ENCODE measurements at regions not wholly inside any gene's neighbourhood (a gene's known extent, or its start where the extent isn't known, plus 50 kb on each side); places are given as distances from the start of the nearest gene placed in this dataset.
A peak's percentile ranks its signal among the peaks of the same experiment; 100 is the strongest.

DNA sequence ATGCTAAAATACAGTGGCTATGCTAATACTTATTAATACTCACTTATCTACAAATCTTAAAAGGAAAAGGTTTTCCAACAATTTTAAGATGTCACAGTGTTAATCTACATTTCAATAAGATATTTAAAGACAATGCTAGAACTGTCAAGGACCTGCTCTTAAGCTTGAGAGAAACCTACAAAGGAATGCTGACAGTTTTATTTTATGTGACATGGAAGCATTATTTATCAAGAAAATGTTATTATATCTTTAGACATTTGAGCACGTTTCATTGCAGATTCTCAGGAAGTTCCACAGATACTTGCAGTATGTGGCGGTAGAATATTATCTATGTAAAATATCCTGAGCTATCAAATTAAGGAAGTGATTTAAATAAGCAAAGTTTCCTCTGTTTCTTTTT is 1255.7 kb upstream of the ZEB2 start:
- H3K9me3 ChIP-seq (ENCODE audit: control extremely low read depth in 1 of 5, control insufficient read depth in 4 of 5, insufficient read depth in 2 of 5, low read depth in 1 of 5, low read length in 4 of 5): no peaks in the 10 kb centered on the region
- H3K27me3 ChIP-seq (replicated peaks in 2 of 5; ENCODE audit: control insufficient read depth in 4 of 5, insufficient read depth in 5 of 5, low read length in 4 of 5): no peaks in the 10 kb centered on the region
- H3K4me3 ChIP-seq (ENCODE audit: control insufficient read depth in 1 of 7, extremely low read depth in 1 of 7, insufficient read depth in 4 of 7, low read depth in 2 of 7, low read length in 6 of 7): no peak overlapping the region
- no peaks in the 10 kb centered on the region for H3K36me3 ChIP-seq (ENCODE audit: control insufficient read depth in 4 of 4, insufficient read depth in 4 of 4, low read length in 3 of 4)
- H3K4me1 ChIP-seq (ENCODE audit: control extremely low read depth in 1 of 4, control insufficient read depth in 4 of 4, insufficient read depth in 4 of 4, low read length in 3 of 4): no peaks in the 10 kb centered on the region
- WGBS (ENCODE audit: insufficient coverage): no CpG with 5 or more reads among the region's 2 CpGs
- no peak overlapping the region for H3K27ac ChIP-seq (ENCODE audit: insufficient read depth in 1 of 2, low read depth in 1 of 2, low read length in 2 of 2, poor library complexity in 1 of 2, severe bottlenecking in 2 of 2)
- no peak for DNase-seq
- ChIA-PET CTCF (no interaction called here), POLR2A (no interaction called here)

DNA sequence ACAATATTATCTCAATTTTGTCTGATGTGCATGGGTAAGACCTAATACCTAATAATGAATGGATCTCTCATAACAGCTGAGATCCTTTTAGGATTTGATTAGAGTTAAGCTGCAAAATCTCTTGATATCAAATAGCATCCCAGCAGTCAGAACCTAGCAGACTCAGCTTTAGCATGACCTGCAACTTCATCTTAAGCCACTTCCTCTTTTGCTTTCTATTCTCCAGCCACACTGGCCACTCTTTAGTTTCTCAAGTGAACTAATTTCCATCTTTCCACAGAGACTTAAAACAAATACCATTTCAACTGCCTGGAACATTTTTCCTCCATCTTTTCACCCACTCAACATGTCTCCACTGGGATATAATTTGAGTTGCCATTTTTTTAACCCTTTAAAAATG is 1251.6 kb upstream of the ZEB2 start:
- H3K4me3 ChIP-seq (ENCODE audit: control insufficient read depth in 1 of 7, extremely low read depth in 1 of 7, insufficient read depth in 4 of 7, low read depth in 2 of 7, low read length in 6 of 7): no peak overlapping the region
- ChIA-PET POLR2A (no interaction called here), CTCF (no interaction called here)
- DNase-seq: peak in 2 of 3 donors; percentile 56 to 60
- no peaks in the 10 kb centered on the region for H3K27me3 ChIP-seq (replicated peaks in 2 of 5; ENCODE audit: control insufficient read depth in 4 of 5, insufficient read depth in 5 of 5, low read length in 4 of 5)
- H3K4me1 ChIP-seq (ENCODE audit: control extremely low read depth in 1 of 4, control insufficient read depth in 4 of 4, insufficient read depth in 4 of 4, low read length in 3 of 4): no peaks in the 10 kb centered on the region
- no peak overlapping the region for H3K27ac ChIP-seq (ENCODE audit: insufficient read depth in 1 of 2, low read depth in 1 of 2, low read length in 2 of 2, poor library complexity in 1 of 2, severe bottlenecking in 2 of 2)
- H3K9me3 ChIP-seq (ENCODE audit: control extremely low read depth in 1 of 5, control insufficient read depth in 4 of 5, insufficient read depth in 2 of 5, low read depth in 1 of 5, low read length in 4 of 5): no peaks in the 10 kb centered on the region
- no peaks in the 10 kb centered on the region for H3K36me3 ChIP-seq (ENCODE audit: control insufficient read depth in 4 of 4, insufficient read depth in 4 of 4, low read length in 3 of 4)

DNA sequence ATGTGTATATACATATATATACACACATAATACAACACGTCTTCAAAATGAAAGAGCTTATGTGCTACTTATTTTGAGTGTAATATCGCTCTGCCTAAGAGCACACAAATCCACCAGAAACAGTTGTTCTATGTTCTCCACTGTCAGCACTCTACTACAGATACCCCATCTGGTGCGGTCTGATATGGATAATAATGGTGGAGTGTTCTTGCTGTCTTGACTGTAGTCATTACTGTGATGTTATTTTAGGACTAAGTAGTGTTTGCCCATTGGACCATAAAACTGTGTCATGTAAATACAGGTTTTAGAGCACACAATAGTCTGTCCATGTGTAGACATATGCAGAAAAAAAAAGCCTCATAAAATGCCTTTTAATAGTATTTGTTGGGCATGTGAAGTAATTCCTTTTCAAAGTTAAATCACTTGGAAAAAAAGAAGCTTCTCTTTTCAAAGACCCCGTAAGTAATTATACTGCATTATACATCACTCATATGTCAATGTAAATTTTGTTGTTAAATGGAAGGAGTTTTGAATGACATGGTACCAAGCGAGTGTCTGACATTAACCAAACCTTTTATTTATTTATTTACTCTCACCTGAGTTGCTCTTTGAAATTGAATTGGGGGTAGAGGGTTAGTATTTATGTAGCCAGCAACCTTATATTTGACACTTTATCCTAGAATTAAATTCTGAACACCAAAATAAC is 1249.2 kb upstream of the ZEB2 start:
- H3K4me3 ChIP-seq (ENCODE audit: control insufficient read depth in 1 of 7, extremely low read depth in 1 of 7, insufficient read depth in 4 of 7, low read depth in 2 of 7, low read length in 6 of 7): no peak overlapping the region
- DNase-seq: no peak
- H3K9me3 ChIP-seq (ENCODE audit: control extremely low read depth in 1 of 5, control insufficient read depth in 4 of 5, insufficient read depth in 2 of 5, low read depth in 1 of 5, low read length in 4 of 5): no peaks in the 10 kb centered on the region
- no CpG with 5 or more reads among the region's 5 CpGs for WGBS (ENCODE audit: insufficient coverage)
- H3K27me3 ChIP-seq (replicated peaks in 2 of 5; ENCODE audit: control insufficient read depth in 4 of 5, insufficient read depth in 5 of 5, low read length in 4 of 5): no peaks in the 10 kb centered on the region
- H3K4me1 ChIP-seq (ENCODE audit: control extremely low read depth in 1 of 4, control insufficient read depth in 4 of 4, insufficient read depth in 4 of 4, low read length in 3 of 4): no peaks in the 10 kb centered on the region
- ChIA-PET CTCF (no interaction called here), POLR2A (no interaction called here)
- H3K27ac ChIP-seq (ENCODE audit: insufficient read depth in 1 of 2, low read depth in 1 of 2, low read length in 2 of 2, poor library complexity in 1 of 2, severe bottlenecking in 2 of 2): no peak overlapping the region
- H3K36me3 ChIP-seq (ENCODE audit: control insufficient read depth in 4 of 4, insufficient read depth in 4 of 4, low read length in 3 of 4): no peaks in the 10 kb centered on the region

DNA sequence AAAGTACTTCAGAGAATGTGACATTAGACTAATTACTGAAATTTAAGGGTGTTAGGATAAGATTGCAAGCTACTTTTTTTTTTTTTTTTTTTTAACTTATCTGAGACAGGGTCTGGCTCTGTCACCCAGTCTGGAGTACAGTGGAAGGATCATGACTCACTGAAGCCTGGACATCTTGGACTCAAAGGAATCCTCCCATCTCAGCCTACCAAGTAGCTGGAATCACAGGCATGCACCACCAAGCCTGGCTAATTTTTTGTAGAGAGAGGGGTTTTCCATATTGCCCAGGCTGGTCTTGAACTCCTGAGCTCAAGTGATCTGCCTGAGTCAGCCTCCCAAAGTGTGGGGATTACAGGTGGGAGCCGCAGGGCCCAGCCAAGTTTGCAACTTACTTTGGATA is 1246.0 kb upstream of the ZEB2 start:
- Histone ChIP-seq H3K27me3 (replicated peaks in 2 of 5; ENCODE audit: control insufficient read depth in 4 of 5, insufficient read depth in 5 of 5, low read length in 4 of 5) (no peaks in the 10 kb centered on the region), H3K36me3 (ENCODE audit: control insufficient read depth in 4 of 4, insufficient read depth in 4 of 4, low read length in 3 of 4) (no peaks in the 10 kb centered on the region), H3K27ac (ENCODE audit: insufficient read depth in 1 of 2, low read depth in 1 of 2, low read length in 2 of 2, poor library complexity in 1 of 2, severe bottlenecking in 2 of 2) (no peak overlapping the region), H3K9me3 (ENCODE audit: control extremely low read depth in 1 of 5, control insufficient read depth in 4 of 5, insufficient read depth in 2 of 5, low read depth in 1 of 5, low read length in 4 of 5) (no peaks in the 10 kb centered on the region), H3K4me3 (ENCODE audit: control insufficient read depth in 1 of 7, extremely low read depth in 1 of 7, insufficient read depth in 4 of 7, low read depth in 2 of 7, low read length in 6 of 7) (no peak overlapping the region), H3K4me1 (ENCODE audit: control extremely low read depth in 1 of 4, control insufficient read depth in 4 of 4, insufficient read depth in 4 of 4, low read length in 3 of 4) (no peaks in the 10 kb centered on the region)
- CTCF ChIA-PET: interaction anchor here (1.0 kb wide), 1 partner anchor 10 kb away, joined by 3 read pairs; no protein-coding TSS in a partner anchor
- POLR2A ChIA-PET: no interaction called here
- WGBS (ENCODE audit: insufficient coverage): no CpG with 5 or more reads among the region's 1 CpG
- no peak for DNase-seq

DNA sequence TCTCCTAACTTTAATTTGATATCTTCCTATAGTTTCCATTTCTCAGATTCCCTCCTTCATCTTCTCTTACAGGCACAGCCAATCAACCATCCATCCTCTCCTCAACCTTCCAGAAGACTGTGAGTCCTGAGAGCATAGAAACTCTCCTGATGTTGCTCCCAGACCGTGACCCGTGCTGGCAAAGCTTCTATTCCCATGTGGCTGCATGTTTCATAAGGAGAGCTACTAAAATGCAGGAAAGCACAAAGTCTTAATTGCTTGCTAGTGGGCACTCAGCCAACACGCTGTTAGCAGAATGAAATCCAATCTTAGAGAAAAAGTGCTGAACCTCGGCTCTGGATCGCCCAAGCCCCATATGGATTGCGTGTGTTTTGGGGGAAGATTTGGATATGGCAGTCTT is 1244.7 kb upstream of the ZEB2 start:
- WGBS (ENCODE audit: insufficient coverage): 98% methylated on average over 4 of the region's 6 CpGs
- CTCF ChIA-PET: no interaction called here
- DNase-seq: no peak
- Histone ChIP-seq H3K4me3 (ENCODE audit: control insufficient read depth in 1 of 7, extremely low read depth in 1 of 7, insufficient read depth in 4 of 7, low read depth in 2 of 7, low read length in 6 of 7) (no peak overlapping the region), H3K4me1 (ENCODE audit: control extremely low read depth in 1 of 4, control insufficient read depth in 4 of 4, insufficient read depth in 4 of 4, low read length in 3 of 4) (no peaks in the 10 kb centered on the region), H3K9me3 (ENCODE audit: control extremely low read depth in 1 of 5, control insufficient read depth in 4 of 5, insufficient read depth in 2 of 5, low read depth in 1 of 5, low read length in 4 of 5) (no peaks in the 10 kb centered on the region), H3K27me3 (replicated peaks in 2 of 5; ENCODE audit: control insufficient read depth in 4 of 5, insufficient read depth in 5 of 5, low read length in 4 of 5) (no peaks in the 10 kb centered on the region), H3K27ac (ENCODE audit: insufficient read depth in 1 of 2, low read depth in 1 of 2, low read length in 2 of 2, poor library complexity in 1 of 2, severe bottlenecking in 2 of 2) (no peak overlapping the region), H3K36me3 (ENCODE audit: control insufficient read depth in 4 of 4, insufficient read depth in 4 of 4, low read length in 3 of 4) (no peaks in the 10 kb centered on the region)
- POLR2A ChIA-PET: no interaction called here

DNA sequence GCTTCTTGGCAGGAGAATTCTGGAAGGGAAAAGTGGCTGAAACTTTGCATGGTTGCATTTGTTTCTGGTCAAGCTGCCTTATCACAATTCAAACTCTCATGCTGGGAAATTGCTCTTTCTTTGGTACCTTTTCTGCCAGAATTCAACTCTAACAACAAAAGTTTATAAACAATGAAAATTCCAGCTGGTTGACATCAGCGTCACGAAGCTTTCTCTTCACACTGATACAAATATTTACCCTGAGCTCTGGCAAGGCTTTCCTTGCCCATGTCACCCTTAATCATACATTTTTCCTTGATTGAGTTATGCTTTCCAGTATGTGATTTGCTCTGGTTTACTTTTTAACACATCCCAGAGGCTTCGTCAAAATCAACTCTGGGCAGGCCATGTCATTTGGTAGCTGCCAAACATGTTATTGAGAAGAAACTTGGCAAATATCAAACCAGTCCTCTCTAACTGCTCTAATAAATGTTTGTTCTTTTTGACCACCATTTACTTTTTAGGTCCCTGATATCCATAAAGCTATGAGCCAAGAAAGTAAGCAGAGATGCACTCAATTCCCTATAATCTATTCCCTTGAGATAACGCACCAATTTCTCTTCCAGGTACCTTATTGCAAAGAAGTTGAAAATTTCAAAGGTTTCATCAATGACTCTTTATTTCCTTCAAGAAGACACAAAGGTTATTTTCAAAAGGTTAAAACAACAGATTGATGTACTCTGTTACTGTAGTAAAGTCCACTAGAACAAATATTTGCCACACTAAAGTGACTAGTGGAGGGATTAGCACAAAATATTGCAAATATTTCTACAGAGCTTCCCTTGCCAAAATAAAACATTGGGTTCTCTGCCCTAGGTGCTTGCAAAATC is 1241.1 kb upstream of the ZEB2 start:
- Histone ChIP-seq H3K27me3 (replicated peaks in 2 of 5; ENCODE audit: control insufficient read depth in 4 of 5, insufficient read depth in 5 of 5, low read length in 4 of 5) (no peaks in the 10 kb centered on the region), H3K9me3 (ENCODE audit: control extremely low read depth in 1 of 5, control insufficient read depth in 4 of 5, insufficient read depth in 2 of 5, low read depth in 1 of 5, low read length in 4 of 5) (no peaks in the 10 kb centered on the region), H3K4me3 (ENCODE audit: control insufficient read depth in 1 of 7, extremely low read depth in 1 of 7, insufficient read depth in 4 of 7, low read depth in 2 of 7, low read length in 6 of 7) (no peak overlapping the region), H3K4me1 (ENCODE audit: control extremely low read depth in 1 of 4, control insufficient read depth in 4 of 4, insufficient read depth in 4 of 4, low read length in 3 of 4) (no peaks in the 10 kb centered on the region), H3K36me3 (ENCODE audit: control insufficient read depth in 4 of 4, insufficient read depth in 4 of 4, low read length in 3 of 4) (no peaks in the 10 kb centered on the region), H3K27ac (ENCODE audit: insufficient read depth in 1 of 2, low read depth in 1 of 2, low read length in 2 of 2, poor library complexity in 1 of 2, severe bottlenecking in 2 of 2) (no peak overlapping the region)
- ChIA-PET POLR2A (no interaction called here), CTCF (interaction anchor here (1.2 to 1.4 kb wide), 2 partner anchors 8 to 10 kb away, joined by 3 to 4 read pairs; no protein-coding TSS in a partner anchor)
- 98% methylated on average over 4 of the region's 4 CpGs for WGBS (ENCODE audit: insufficient coverage)
- DNase-seq: no peak

DNA sequence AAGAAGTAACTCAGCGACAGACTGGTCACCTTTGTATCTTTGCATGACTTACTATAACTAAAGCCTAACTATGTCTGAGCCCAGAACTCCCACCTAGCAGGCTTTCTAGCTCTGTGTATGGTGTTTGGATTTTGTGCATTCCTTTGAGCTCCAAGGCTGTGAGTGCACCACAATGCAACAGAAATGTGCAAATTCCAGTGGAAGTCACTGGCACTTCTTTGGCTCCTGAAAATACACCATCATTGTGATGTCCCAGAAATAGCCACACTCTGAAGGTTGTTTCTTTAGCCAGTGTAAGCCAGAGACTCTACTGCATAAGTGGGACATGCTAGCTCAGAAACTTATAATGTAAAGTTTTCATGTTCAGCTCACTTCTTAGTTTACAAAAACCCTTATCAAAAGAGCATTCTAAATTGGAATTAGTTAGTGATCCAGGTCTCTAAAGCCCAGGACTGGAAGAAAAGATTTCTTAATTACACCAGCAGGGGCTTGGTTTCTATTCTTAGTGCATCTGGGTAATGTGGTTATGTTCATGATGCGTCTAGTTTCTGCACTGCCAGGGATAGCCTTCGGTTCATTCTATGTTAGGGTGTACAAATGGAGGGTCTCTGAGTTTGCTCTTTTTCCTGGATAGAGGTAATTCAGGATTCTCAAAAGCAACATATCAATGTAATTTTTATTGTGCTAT is 1239.5 kb upstream of the ZEB2 start:
- DNase-seq: no peak
- Histone ChIP-seq H3K27me3 (replicated peaks in 2 of 5; ENCODE audit: control insufficient read depth in 4 of 5, insufficient read depth in 5 of 5, low read length in 4 of 5) (no peaks in the 10 kb centered on the region), H3K27ac (ENCODE audit: insufficient read depth in 1 of 2, low read depth in 1 of 2, low read length in 2 of 2, poor library complexity in 1 of 2, severe bottlenecking in 2 of 2) (no peak overlapping the region), H3K9me3 (ENCODE audit: control extremely low read depth in 1 of 5, control insufficient read depth in 4 of 5, insufficient read depth in 2 of 5, low read depth in 1 of 5, low read length in 4 of 5) (no peaks in the 10 kb centered on the region), H3K4me1 (ENCODE audit: control extremely low read depth in 1 of 4, control insufficient read depth in 4 of 4, insufficient read depth in 4 of 4, low read length in 3 of 4) (peaks cover 0 to 1% (median 0%) of the 10 kb centered on the region in 4 experiments), H3K4me3 (ENCODE audit: control insufficient read depth in 1 of 7, extremely low read depth in 1 of 7, insufficient read depth in 4 of 7, low read depth in 2 of 7, low read length in 6 of 7) (no peak overlapping the region), H3K36me3 (ENCODE audit: control insufficient read depth in 4 of 4, insufficient read depth in 4 of 4, low read length in 3 of 4) (no peaks in the 10 kb centered on the region)
- ChIA-PET POLR2A (no interaction called here), CTCF (no interaction called here)
- no CpG with 5 or more reads among the region's 3 CpGs for WGBS (ENCODE audit: insufficient coverage)

Data from common myeloid progenitor, CD34-positive (primary cell).